A204.1 (cell line): ENCODE measurements at regions not wholly inside any gene's neighbourhood (a gene's known extent, or its start where the extent isn't known, plus 50 kb on each side); places are given as distances from the start of the nearest gene placed in this dataset.

ENCODE experiments used
- FAIRE-seq: peaks from 2 replicates; lab custom pipeline; 2012; peaks lifted over from hg19 to GRCh38; lab: Jason Lieb, UNC

DNA sequence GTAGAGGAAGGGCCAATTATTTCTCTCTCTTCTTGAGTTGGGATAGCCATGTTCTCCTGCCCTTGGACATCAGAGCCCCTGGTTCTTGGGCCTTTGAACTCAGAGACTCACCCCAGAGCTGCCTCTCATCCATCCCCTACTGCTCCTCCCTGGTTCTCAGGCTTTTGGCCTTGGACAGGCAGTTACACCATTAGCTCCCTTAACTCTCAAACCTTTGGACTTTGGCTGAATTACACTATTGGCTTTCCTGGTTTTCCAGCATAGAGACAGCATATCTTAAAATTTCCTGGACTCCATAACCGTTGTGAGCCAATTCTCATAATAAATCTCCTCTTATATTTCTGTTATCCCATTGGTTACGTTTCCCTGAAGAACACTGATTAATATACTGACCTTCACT, 63.7 kb upstream of the CHL1 start:
- no peak for FAIRE-seq

DNA sequence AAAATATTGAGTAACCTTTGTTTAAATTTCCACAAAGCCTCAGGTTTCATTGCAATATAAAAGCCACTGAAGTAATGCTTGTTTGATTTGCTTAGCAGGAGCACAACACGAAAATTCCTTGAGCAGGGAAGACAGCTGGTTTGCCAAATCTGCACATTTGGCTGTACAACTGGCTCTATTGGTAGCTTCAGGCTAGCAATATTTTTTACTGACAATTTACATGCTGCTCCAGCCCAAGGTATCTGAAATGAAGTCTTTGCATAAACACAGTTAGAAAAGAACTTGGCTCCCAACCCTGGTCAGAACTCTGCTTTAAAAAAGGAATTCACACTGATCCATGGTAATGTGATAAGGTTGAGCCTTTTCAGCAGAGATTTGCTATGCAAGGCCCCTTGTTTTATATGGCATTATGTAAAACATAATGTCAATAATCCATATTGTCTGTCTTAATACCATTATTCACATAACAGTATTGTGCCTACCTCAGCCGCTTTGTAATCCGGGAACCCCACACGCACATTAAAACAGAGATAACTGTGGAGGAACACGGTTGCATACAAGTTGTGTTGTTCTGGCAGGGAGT, 55.7 kb upstream of the CHL1 start:
- no peak for FAIRE-seq
